ENCODE measurements at regions not wholly inside any gene's neighbourhood (a gene's known extent, or its start where the extent isn't known, plus 50 kb on each side); places are given as distances from the start of the nearest gene placed in this dataset.

DNA sequence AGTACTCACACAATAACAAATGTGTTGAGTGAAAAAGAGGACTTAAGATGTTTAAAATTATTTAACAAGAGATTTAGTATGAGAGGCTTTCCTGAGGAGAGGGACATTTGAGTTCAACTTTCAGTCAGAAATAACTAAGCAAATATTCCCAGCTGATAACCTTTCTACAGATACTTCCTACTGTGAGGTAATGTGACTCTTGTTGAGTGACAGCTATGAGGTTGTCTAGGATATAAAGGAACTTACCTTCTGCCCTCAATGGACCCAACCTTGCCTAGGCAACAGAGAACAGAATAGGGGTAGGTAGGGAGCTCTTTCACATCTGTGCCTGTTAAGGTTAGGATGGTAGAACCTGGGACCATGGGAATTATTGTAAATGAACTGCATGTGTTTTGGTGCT lies 54.7 kb downstream of the GLUD2 start:
- no peak for DNase-seq (ENCODE audit: low read depth in 1 of 2, low spot score in 1 of 2)
- CTCF ChIA-PET: no interaction called here
- Histone ChIP-seq H3K4me3 (no peak overlapping the region), H3K9me3 (no peaks in the 10 kb centered on the region), H3K27ac (no peak overlapping the region), H3K4me2 (no peak overlapping the region), H3K4me1 (no peaks in the 10 kb centered on the region)
- ATAC-seq: no peak
- POLR2A ChIA-PET: no interaction called here
- FAIRE-seq: no peak
- TF ChIP-seq RFX5 (IDR thresholded peaks at IDR 0.05) (no peak), SMC3 (IDR thresholded peaks at IDR 0.05) (no peak), MYC (IDR thresholded peaks at IDR 0.05; ENCODE audit: borderline replicate concordance, low read length) (no peak), CBX8 (IDR thresholded peaks at IDR 0.05) (no peak), CHD2 (IDR thresholded peaks at IDR 0.05; ENCODE audit: low read length, partially characterized antibody) (no peak), TFCP2L1 (CRISPR knock-in tag; IDR thresholded peaks at IDR 0.05) (no peak)

DNA sequence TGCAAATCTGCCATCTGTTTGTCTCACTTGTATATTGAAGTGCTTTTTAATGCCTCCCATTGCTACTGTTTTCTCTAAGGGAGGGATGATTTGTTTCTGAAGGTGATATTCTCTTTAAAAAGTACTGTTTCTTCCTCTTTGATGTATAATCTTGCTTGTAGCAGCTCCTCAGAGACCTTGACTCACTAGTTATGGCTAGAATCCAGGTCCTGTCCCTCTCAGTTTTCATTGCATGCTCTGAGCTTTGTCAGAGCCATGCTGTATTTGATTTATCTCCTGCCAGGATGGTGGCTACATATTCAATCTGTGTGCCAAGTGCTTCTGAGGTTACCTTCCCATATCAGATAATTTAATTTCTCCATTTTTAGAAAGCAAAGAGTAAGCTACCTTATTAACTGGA lies 56.0 kb downstream of the GLUD2 start:
- H3K4me3 ChIP-seq: no peak overlapping the region
- TF ChIP-seq, protein P1, sequence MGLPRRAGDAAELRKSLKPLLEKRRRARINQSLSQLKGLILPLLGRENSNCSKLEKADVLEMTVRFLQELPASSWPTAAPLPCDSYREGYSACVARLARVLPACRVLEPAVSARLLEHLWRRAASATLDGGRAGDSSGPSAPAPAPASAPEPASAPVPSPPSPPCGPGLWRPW (IDR thresholded peaks at IDR 0.05): no peak
- TF ChIP-seq RARB (CRISPR knock-in tag; IDR thresholded peaks at IDR 0.05) (no peak), HOXB13 (CRISPR knock-in tag; IDR thresholded peaks at IDR 0.05; ENCODE audit: low read depth) (no peak), TP53 (CRISPR knock-in tag; IDR thresholded peaks at IDR 0.05) (no peak), CBX2 (IDR thresholded peaks at IDR 0.05; ENCODE audit: borderline replicate concordance, low read depth) (no peak), ESRRA (IDR thresholded peaks at IDR 0.05; ENCODE audit: borderline replicate concordance, low read length) (no peak), RAD21 (conservative IDR thresholded peaks at IDR 0.05 in 1 of 2, IDR thresholded peaks at IDR 0.05 in 1 of 2) (no peak)
- TF ChIP-seq, protein P2, sequence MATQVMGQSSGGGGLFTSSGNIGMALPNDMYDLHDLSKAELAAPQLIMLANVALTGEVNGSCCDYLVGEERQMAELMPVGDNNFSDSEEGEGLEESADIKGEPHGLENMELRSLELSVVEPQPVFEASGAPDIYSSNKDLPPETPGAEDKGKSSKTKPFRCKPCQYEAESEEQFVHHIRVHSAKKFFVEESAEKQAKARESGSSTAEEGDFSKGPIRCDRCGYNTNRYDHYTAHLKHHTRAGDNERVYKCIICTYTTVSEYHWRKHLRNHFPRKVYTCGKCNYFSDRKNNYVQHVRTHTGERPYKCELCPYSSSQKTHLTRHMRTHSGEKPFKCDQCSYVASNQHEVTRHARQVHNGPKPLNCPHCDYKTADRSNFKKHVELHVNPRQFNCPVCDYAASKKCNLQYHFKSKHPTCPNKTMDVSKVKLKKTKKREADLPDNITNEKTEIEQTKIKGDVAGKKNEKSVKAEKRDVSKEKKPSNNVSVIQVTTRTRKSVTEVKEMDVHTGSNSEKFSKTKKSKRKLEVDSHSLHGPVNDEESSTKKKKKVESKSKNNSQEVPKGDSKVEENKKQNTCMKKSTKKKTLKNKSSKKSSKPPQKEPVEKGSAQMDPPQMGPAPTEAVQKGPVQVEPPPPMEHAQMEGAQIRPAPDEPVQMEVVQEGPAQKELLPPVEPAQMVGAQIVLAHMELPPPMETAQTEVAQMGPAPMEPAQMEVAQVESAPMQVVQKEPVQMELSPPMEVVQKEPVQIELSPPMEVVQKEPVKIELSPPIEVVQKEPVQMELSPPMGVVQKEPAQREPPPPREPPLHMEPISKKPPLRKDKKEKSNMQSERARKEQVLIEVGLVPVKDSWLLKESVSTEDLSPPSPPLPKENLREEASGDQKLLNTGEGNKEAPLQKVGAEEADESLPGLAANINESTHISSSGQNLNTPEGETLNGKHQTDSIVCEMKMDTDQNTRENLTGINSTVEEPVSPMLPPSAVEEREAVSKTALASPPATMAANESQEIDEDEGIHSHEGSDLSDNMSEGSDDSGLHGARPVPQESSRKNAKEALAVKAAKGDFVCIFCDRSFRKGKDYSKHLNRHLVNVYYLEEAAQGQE (IDR thresholded peaks at IDR 0.05): no peak
- H3K9me3 ChIP-seq: no peaks in the 10 kb centered on the region
- ChIA-PET CTCF (no interaction called here), POLR2A (no interaction called here)
- no peak overlapping the region for H3K27ac ChIP-seq
- ATAC-seq (no peak), FAIRE-seq (no peak), DNase-seq (ENCODE audit: low read depth in 1 of 2, low spot score in 1 of 2) (no peak)
- H3K4me1 ChIP-seq: no peaks in the 10 kb centered on the region
- H3K4me2 ChIP-seq: no peak overlapping the region

DNA sequence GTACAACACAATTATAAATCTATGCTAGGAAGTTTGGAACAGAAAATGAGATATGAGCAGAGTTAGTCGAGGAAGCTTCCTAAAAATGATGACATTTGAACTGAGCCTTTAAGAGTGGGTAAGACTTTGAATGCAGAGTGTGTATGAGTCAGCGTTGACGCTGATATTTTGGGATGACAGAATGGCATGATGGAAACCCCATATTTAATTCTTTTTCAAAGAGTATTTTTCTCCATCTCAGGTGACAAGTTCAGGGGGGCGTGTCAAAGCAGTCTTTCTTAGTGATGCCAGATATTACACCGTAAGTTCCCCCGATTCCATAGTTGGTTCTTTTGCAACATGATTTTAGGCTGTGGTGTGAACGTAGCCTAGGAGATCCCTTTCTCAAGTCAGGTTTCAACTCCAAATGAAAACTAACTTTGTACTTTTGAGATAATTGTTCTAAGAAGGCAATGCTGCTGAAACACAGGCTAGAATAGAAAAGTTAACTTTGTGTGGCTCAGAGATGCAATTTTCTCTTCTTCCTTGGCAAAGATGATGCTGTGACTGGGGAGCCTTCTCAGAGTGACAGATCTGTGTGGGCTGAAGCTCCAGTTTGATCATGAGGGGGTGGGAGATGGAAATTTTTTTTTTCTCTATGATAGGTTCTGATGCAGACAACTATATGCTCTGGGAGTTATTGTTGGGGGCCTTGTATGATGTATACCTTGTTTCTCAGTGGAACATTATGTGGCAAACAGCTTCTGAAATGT lies 59.2 kb downstream of the GLUD2 start:
- no peak overlapping the region for H3K27ac ChIP-seq
- DNase-seq (ENCODE audit: low read depth in 1 of 2, low spot score in 1 of 2): no peak
- H3K9me3 ChIP-seq: no peaks in the 10 kb centered on the region
- no peak for ATAC-seq
- 37% methylated on average over 7 of the region's 7 CpGs for WGBS (ENCODE audit: missing lambda C conversion rate)
- ChIA-PET CTCF (no interaction called here), POLR2A (no interaction called here)
- no peak for TF ChIP-seq ZSCAN20 (CRISPR knock-in tag; IDR thresholded peaks at IDR 0.05)
- TF ChIP-seq RFX5 (IDR thresholded peaks at IDR 0.05): no peak
- TF ChIP-seq FOSL2 (IDR thresholded peaks at IDR 0.05): no peak
- no peak for TF ChIP-seq FOSL2 (CRISPR knock-in tag; IDR thresholded peaks at IDR 0.05)
- TF ChIP-seq, protein P3, sequence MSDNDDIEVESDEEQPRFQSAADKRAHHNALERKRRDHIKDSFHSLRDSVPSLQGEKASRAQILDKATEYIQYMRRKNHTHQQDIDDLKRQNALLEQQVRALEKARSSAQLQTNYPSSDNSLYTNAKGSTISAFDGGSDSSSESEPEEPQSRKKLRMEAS (IDR thresholded peaks at IDR 0.05): no peak
- no peak for TF ChIP-seq NPAS2 (CRISPR knock-in tag; IDR thresholded peaks at IDR 0.05; ENCODE audit: borderline replicate concordance)
- TF ChIP-seq KDM5A (IDR thresholded peaks at IDR 0.05): no peak
- TF ChIP-seq CEBPB (IDR thresholded peaks at IDR 0.05): no peak
- TF ChIP-seq POLR2AphosphoS2 (conservative IDR thresholded peaks at IDR 0.05; ENCODE audit: low read length): no peak
- H3K4me3 ChIP-seq: no peak overlapping the region
- H3K4me2 ChIP-seq: no peak overlapping the region
- no peaks in the 10 kb centered on the region for H3K4me1 ChIP-seq
- no peak for FAIRE-seq
